Esophagus (tissue), 2 donors: ENCODE measurements at regions not wholly inside any gene's neighbourhood (a gene's known extent, or its start where the extent isn't known, plus 50 kb on each side); places are given as distances from the start of the nearest gene placed in this dataset.

ENCODE experiments used
- H3K27ac ChIP-seq, 2 donors: one replicate each; pipeline ENCODE4 v1.5.1; 2013; ENCODE audit warnings: low read depth in 2 of 2, mild to moderate bottlenecking in 2 of 2, inconsistent platforms in 1 of 2, low read length in 1 of 2, moderate library complexity in 1 of 2
- H3K27me3 ChIP-seq, 2 donors: one replicate each; pipeline ENCODE4 v1.6.1; 2013; ENCODE audit warnings: low read length in 2 of 2, control low read depth in 1 of 2, mild to moderate bottlenecking in 1 of 2; ENCODE audit not compliant: insufficient read depth in 2 of 2, control insufficient read depth in 1 of 2
- H3K36me3 ChIP-seq, 2 donors: one replicate each; pipeline ENCODE4 v1.6.1; 2013; ENCODE audit warnings: low read length in 1 of 2; ENCODE audit not compliant: control insufficient read depth in 2 of 2, insufficient read depth in 2 of 2
- H3K4me1 ChIP-seq, 2 donors: one replicate each; pipeline ENCODE4 v1.6.1; 2013; ENCODE audit warnings: low read length in 1 of 2; ENCODE audit not compliant: control insufficient read depth in 2 of 2, insufficient read depth in 2 of 2
- H3K4me3 ChIP-seq, 2 donors: one replicate each; pipeline ENCODE4 v1.5.1; 2013; ENCODE audit warnings: low read length in 2 of 2, mild to moderate bottlenecking in 2 of 2, low read depth in 1 of 2, moderate library complexity in 1 of 2
- H3K9me3 ChIP-seq, 2 donors: one replicate each; pipeline ENCODE4 v1.6.1; 2013; ENCODE audit warnings: mild to moderate bottlenecking in 2 of 2, low read depth in 1 of 2, low read length in 1 of 2, moderate library complexity in 1 of 2; ENCODE audit not compliant: control insufficient read depth in 2 of 2, insufficient read depth in 1 of 2
- WGBS, 2 donors: extraction: QIAGEN DNeasy Blood & Tissue Kit; methylation state at CpG; one replicate each; pipeline ENCODE4 v1.1.7; 2013; 5-methylcytosine and 5-hydroxymethylcytosine counted together
- donor health status: healthy with polysubstance abuse.
- donor health status: Bipolar disorder and iron deficiency.

- H3K27me3 ChIP-seq, result no peaks in the 10 kb centered on the region
- peak overlapping the region in 1 of 2 donors; percentile 64 for H3K27ac ChIP-seq
- H3K4me3 ChIP-seq, result no peak overlapping the region
- H3K36me3 ChIP-seq, result no peaks in the 10 kb centered on the region
- H3K4me1 ChIP-seq, result peaks cover 0 to 6% of the 10 kb centered on the region in 2 donors
- WGBS, 2 donors, result 83 to 84% methylated on average over 9 of the region's 9 CpGs
- no peaks in the 10 kb centered on the region for H3K9me3 ChIP-seq
Measured at GRCh38 chr2:241932899-241933178, 63.3 kb downstream of the RTP5 start.

GRCh38 chr2:241933179-241933911 is 63.8 kb downstream of the RTP5 start:
- Histone ChIP-seq H3K4me1 (peaks cover 0 to 6% of the 10 kb centered on the region in 2 donors), H3K9me3 (no peaks in the 10 kb centered on the region), H3K27me3 (no peaks in the 10 kb centered on the region), H3K4me3 (no peak overlapping the region), H3K36me3 (no peaks in the 10 kb centered on the region), H3K27ac (peak overlapping the region in 1 of 2 donors; percentile 64)
- WGBS, 2 donors, result 51 to 58% methylated on average over 11 of the region's 11 CpGs

GRCh38 chr2:241935314-241935713 is 65.8 kb downstream of the RTP5 start:
- Histone ChIP-seq H3K9me3 (no peaks in the 10 kb centered on the region), H3K4me1 (peaks cover 0 to 6% of the 10 kb centered on the region in 2 donors), H3K27ac (no peak overlapping the region), H3K4me3 (no peak overlapping the region), H3K36me3 (no peaks in the 10 kb centered on the region), H3K27me3 (no peaks in the 10 kb centered on the region)
- WGBS, 2 donors, result 71% methylated on average over 1 of the region's 1 CpG

- WGBS, 2 donors, result 88 to 94% methylated on average over 6 of the region's 6 CpGs
- H3K4me3 ChIP-seq, result no peak overlapping the region
- H3K9me3 ChIP-seq, result no peaks in the 10 kb centered on the region
- H3K36me3 ChIP-seq, result no peaks in the 10 kb centered on the region
- no peaks in the 10 kb centered on the region for H3K27me3 ChIP-seq
- peaks cover 0 to 6% of the 10 kb centered on the region in 2 donors for H3K4me1 ChIP-seq
- no peak overlapping the region for H3K27ac ChIP-seq
Measured at GRCh38 chr2:241935774-241936173, 66.2 kb downstream of the RTP5 start.

- no peak overlapping the region for H3K27ac ChIP-seq
- no peaks in the 10 kb centered on the region for H3K36me3 ChIP-seq
- WGBS, 2 donors, result 70 to 76% methylated on average over 48 to 55 of the region's 55 CpGs
- H3K4me3 ChIP-seq, result no peak overlapping the region
- no peaks in the 10 kb centered on the region for H3K27me3 ChIP-seq
- H3K4me1 ChIP-seq, result peaks cover 0 to 6% of the 10 kb centered on the region in 2 donors
- no peaks in the 10 kb centered on the region for H3K9me3 ChIP-seq
Measured at GRCh38 chr2:241936457-241937133, 67.1 kb downstream of the RTP5 start.

GRCh38 chr2:241937297-241937696 is 67.8 kb downstream of the RTP5 start:
- 93 to 95% methylated on average over 15 of the region's 15 CpGs for WGBS, 2 donors
- H3K9me3 ChIP-seq, result no peaks in the 10 kb centered on the region
- H3K36me3 ChIP-seq, result no peaks in the 10 kb centered on the region
- no peaks in the 10 kb centered on the region for H3K27me3 ChIP-seq
- H3K4me3 ChIP-seq, result no peak overlapping the region
- no peak overlapping the region for H3K27ac ChIP-seq
- H3K4me1 ChIP-seq, result peaks cover 0 to 8% of the 10 kb centered on the region in 2 donors

GRCh38 chr2:241939541-241939940 is 70.0 kb downstream of the RTP5 start:
- Histone ChIP-seq H3K27ac (no peak overlapping the region), H3K4me1 (peaks cover 0 to 2% of the 10 kb centered on the region in 2 donors), H3K4me3 (no peak overlapping the region), H3K36me3 (no peaks in the 10 kb centered on the region), H3K27me3 (no peaks in the 10 kb centered on the region), H3K9me3 (no peaks in the 10 kb centered on the region)
- 81 to 83% methylated on average over 7 of the region's 7 CpGs for WGBS, 2 donors

- Histone ChIP-seq H3K4me3 (no peak overlapping the region), H3K36me3 (no peaks in the 10 kb centered on the region), H3K4me1 (peaks cover 0 to 2% of the 10 kb centered on the region in 2 donors), H3K27me3 (no peaks in the 10 kb centered on the region), H3K9me3 (no peaks in the 10 kb centered on the region), H3K27ac (no peak overlapping the region)
- WGBS, 2 donors, result 94 to 95% methylated on average over 7 of the region's 7 CpGs
Measured at GRCh38 chr2:241940329-241940728, 70.8 kb downstream of the RTP5 start.

- Histone ChIP-seq H3K9me3 (no peaks in the 10 kb centered on the region), H3K4me3 (no peak overlapping the region), H3K27me3 (no peaks in the 10 kb centered on the region), H3K27ac (no peak overlapping the region), H3K36me3 (no peaks in the 10 kb centered on the region), H3K4me1 (peaks cover 0 to 2% of the 10 kb centered on the region in 2 donors)
- WGBS, 2 donors, result 56 to 59% methylated on average over 17 of the region's 17 CpGs
Measured at GRCh38 chr2:241941691-241942301, 72.3 kb downstream of the RTP5 start.
